Subcutaneous abdominal adipose tissue (tissue), 5 donors: ENCODE measurements at regions not wholly inside any gene's neighbourhood (a gene's known extent, or its start where the extent isn't known, plus 50 kb on each side); places are given as distances from the start of the nearest gene placed in this dataset.

Experiments used
- H3K27ac ChIP-seq: one replicate; pipeline ENCODE4 v1.7.0; 2013; ENCODE audit warnings: low read depth, mild to moderate bottlenecking, inconsistent platforms, low read length, moderate library complexity
- H3K27me3 ChIP-seq, 5 donors: one replicate each; pipeline ENCODE4 v1.7.0; 2013; ENCODE audit warnings: low read length in 5 of 5, inconsistent platforms in 1 of 5; ENCODE audit not compliant: control insufficient read depth in 5 of 5, insufficient read depth in 4 of 5
- H3K36me3 ChIP-seq, 5 donors: one replicate each; pipeline ENCODE4 v1.7.0; 2013; ENCODE audit warnings: low read length in 5 of 5; ENCODE audit not compliant: control insufficient read depth in 5 of 5, insufficient read depth in 5 of 5
- H3K4me1 ChIP-seq, 5 donors: one replicate each; pipeline ENCODE4 v1.7.0; 2013; ENCODE audit warnings: low read length in 5 of 5, mild to moderate bottlenecking in 3 of 5, moderate library complexity in 1 of 5; ENCODE audit not compliant: control insufficient read depth in 5 of 5, insufficient read depth in 5 of 5
- H3K4me3 ChIP-seq, 5 donors: one replicate each; pipeline ENCODE4 v1.7.0; 2013; ENCODE audit warnings: low read length in 5 of 5, low read depth in 1 of 5
- H3K9ac ChIP-seq, 5 donors: one replicate each; pipeline ENCODE4 v1.7.0; 2013; ENCODE audit warnings: low read length in 5 of 5, mild to moderate bottlenecking in 4 of 5, moderate library complexity in 3 of 5
- H3K9me3 ChIP-seq, 5 donors: one replicate each; pipeline ENCODE4 v1.7.0; 2013; ENCODE audit warnings: low read length in 5 of 5; ENCODE audit not compliant: control insufficient read depth in 5 of 5
- donor health status: healthy.
- donor health status: healthy.
- donor health status: healthy.
- donor health status: healthy.
- donor health status: healthy.

- Histone ChIP-seq H3K36me3 (no peaks in the 10 kb centered on the region), H3K4me3 (no peak overlapping the region), H3K27me3 (no peaks in the 10 kb centered on the region), H3K9ac (no peak overlapping the region), H3K9me3 (no peaks in the 10 kb centered on the region), H3K4me1 (no peaks in the 10 kb centered on the region), H3K27ac (no peak overlapping the region)
Measured at GRCh38 chr3:174531262-174531982, 327.7 kb upstream of the NAALADL2 start.

- Histone ChIP-seq H3K27me3 (no peaks in the 10 kb centered on the region), H3K4me1 (no peaks in the 10 kb centered on the region), H3K9me3 (no peaks in the 10 kb centered on the region), H3K36me3 (no peaks in the 10 kb centered on the region), H3K4me3 (no peak overlapping the region), H3K9ac (no peak overlapping the region), H3K27ac (no peak overlapping the region)
Measured at GRCh38 chr3:174532216-174532615, 326.9 kb upstream of the NAALADL2 start.

- Histone ChIP-seq H3K9me3 (no peaks in the 10 kb centered on the region), H3K4me1 (no peaks in the 10 kb centered on the region), H3K9ac (no peak overlapping the region), H3K36me3 (no peaks in the 10 kb centered on the region), H3K27ac (no peak overlapping the region), H3K4me3 (no peak overlapping the region), H3K27me3 (no peaks in the 10 kb centered on the region)
Measured at GRCh38 chr3:174532776-174533175, 326.4 kb upstream of the NAALADL2 start.

- H3K9me3 ChIP-seq: no peaks in the 10 kb centered on the region
- H3K27ac ChIP-seq: no peak overlapping the region
Measured at GRCh38 chr3:174533286-174533685, 325.8 kb upstream of the NAALADL2 start.

GRCh38 chr3:174536319-174536718, 322.8 kb upstream of the NAALADL2 start:
- no peaks in the 10 kb centered on the region for H3K4me1 ChIP-seq
- no peak overlapping the region for H3K9ac ChIP-seq
- H3K4me3 ChIP-seq: no peak overlapping the region
- H3K36me3 ChIP-seq: no peaks in the 10 kb centered on the region
- H3K9me3 ChIP-seq: no peaks in the 10 kb centered on the region
- no peaks in the 10 kb centered on the region for H3K27me3 ChIP-seq
- no peak overlapping the region for H3K27ac ChIP-seq

More at GRCh38 chr3:174533286-174533685, 325.8 kb upstream of the NAALADL2 start:
- Histone ChIP-seq H3K9ac (no peak overlapping the region), H3K4me3 (no peak overlapping the region), H3K4me1 (no peaks in the 10 kb centered on the region), H3K36me3 (no peaks in the 10 kb centered on the region), H3K27me3 (no peaks in the 10 kb centered on the region)

- Histone ChIP-seq H3K9ac (no peak overlapping the region), H3K4me1 (no peaks in the 10 kb centered on the region), H3K36me3 (no peaks in the 10 kb centered on the region), H3K27me3 (no peaks in the 10 kb centered on the region), H3K4me3 (no peak overlapping the region), H3K27ac (no peak overlapping the region), H3K9me3 (no peaks in the 10 kb centered on the region)
Measured at GRCh38 chr3:174538151-174538550, 321.0 kb upstream of the NAALADL2 start.

- Histone ChIP-seq H3K27ac (no peak overlapping the region), H3K9ac (no peak overlapping the region), H3K9me3 (no peaks in the 10 kb centered on the region), H3K4me3 (no peak overlapping the region), H3K4me1 (no peaks in the 10 kb centered on the region), H3K27me3 (no peaks in the 10 kb centered on the region), H3K36me3 (no peaks in the 10 kb centered on the region)
Measured at GRCh38 chr3:174540116-174540908, 318.8 kb upstream of the NAALADL2 start.

GRCh38 chr3:174541708-174542315, 317.3 kb upstream of the NAALADL2 start:
- Histone ChIP-seq H3K9me3 (no peaks in the 10 kb centered on the region), H3K9ac (no peak overlapping the region), H3K4me3 (no peak overlapping the region), H3K36me3 (no peaks in the 10 kb centered on the region), H3K27me3 (no peaks in the 10 kb centered on the region), H3K27ac (no peak overlapping the region), H3K4me1 (no peaks in the 10 kb centered on the region)

GRCh38 chr3:174547801-174548435, 311.2 kb upstream of the NAALADL2 start:
- H3K9ac ChIP-seq: no peak overlapping the region
- H3K9me3 ChIP-seq: no peaks in the 10 kb centered on the region
- H3K27ac ChIP-seq: no peak overlapping the region
- no peak overlapping the region for H3K4me3 ChIP-seq
- no peaks in the 10 kb centered on the region for H3K27me3 ChIP-seq
- H3K36me3 ChIP-seq: no peaks in the 10 kb centered on the region
- H3K4me1 ChIP-seq: no peaks in the 10 kb centered on the region
